ENCODE measurements at regions not wholly inside any gene's neighbourhood (a gene's known extent, or its start where the extent isn't known, plus 50 kb on each side); places are given as distances from the start of the nearest gene placed in this dataset.

- DNase-seq, result no peak
These were observed 76.9 kb upstream of the ANO1 start for GRCh38 chr11:70001246-70001645.

GRCh38 chr11:70002433-70002832 lies 75.7 kb upstream of the ANO1 start:
- no peak for DNase-seq

- DNase-seq, result no peak
These were observed 72.9 kb upstream of the ANO1 start for GRCh38 chr11:70005107-70005818.

GRCh38 chr11:70007796-70008195 lies 70.3 kb upstream of the ANO1 start:
- no peak for DNase-seq

- DNase-seq, result no peak
These were observed 67.3 kb upstream of the ANO1 start for GRCh38 chr11:70010774-70011173.

- DNase-seq, result no peak
These were observed 65.9 kb upstream of the ANO1 start for GRCh38 chr11:70012134-70012733.

- no peak for DNase-seq
These were observed 63.8 kb upstream of the ANO1 start for GRCh38 chr11:70014291-70014690.

GRCh38 chr11:70016666-70017367 lies 61.3 kb upstream of the ANO1 start:
- DNase-seq, result no peak

GRCh38 chr11:70018816-70019215 lies 59.3 kb upstream of the ANO1 start:
- DNase-seq, result no peak

GRCh38 chr11:70019576-70020011 lies 58.5 kb upstream of the ANO1 start:
- no peak for DNase-seq

GRCh38 chr11:70020336-70021214 lies 57.5 kb upstream of the ANO1 start:
- no peak for DNase-seq

- no peak for DNase-seq
These were observed 56.5 kb upstream of the ANO1 start for GRCh38 chr11:70021586-70021985.

- no peak for DNase-seq
These were observed 53.9 kb upstream of the ANO1 start for GRCh38 chr11:70024036-70024772.

- no peak for DNase-seq
These were observed 53.4 kb upstream of the ANO1 start for GRCh38 chr11:70024773-70025045.

GRCh38 chr11:70025308-70025707 lies 52.8 kb upstream of the ANO1 start:
- DNase-seq, result no peak

GRCh38 chr11:70026012-70026411 lies 52.1 kb upstream of the ANO1 start:
- DNase-seq, result no peak

GRCh38 chr11:70026726-70027125 lies 51.4 kb upstream of the ANO1 start:
- DNase-seq, result no peak

GRCh38 chr11:70027451-70027850 lies 50.7 kb upstream of the ANO1 start:
- DNase-seq, result no peak

- DNase-seq, result no peak
These were observed 49.8 kb upstream of the ANO1 start for GRCh38 chr11:70028147-70028855.

All from NCI-H2227 treated with DMSO at 0.1 percent for 48 hours (cell line).